ENCODE measurements at regions not wholly inside any gene's neighbourhood (a gene's known extent, or its start where the extent isn't known, plus 50 kb on each side); places are given as distances from the start of the nearest gene placed in this dataset.

GRCh38 chr11:39037611-39038010, 2421.8 kb downstream of the LRRC4C start:
- Histone ChIP-seq H3K27ac (no peak overlapping the region), H3K9me3 (no peaks in the 10 kb centered on the region), H3K27me3 (replicated peaks; ENCODE audit: insufficient read depth) (no peaks in the 10 kb centered on the region), H3K4me3 (no peak overlapping the region), H3K4me1 (replicated peaks) (no peaks in the 10 kb centered on the region), H3K36me3 (no peaks in the 10 kb centered on the region)
- intact Hi-C loops (cut with DNase I), result no loop called here
- DNase-seq (ENCODE audit: low spot score), result no peak
- no peak for TF ChIP-seq POLR2A (IDR thresholded peaks at IDR 0.05)
- no peak for TF ChIP-seq CTCF (IDR thresholded peaks at IDR 0.05)
- no peak for TF ChIP-seq POLR2AphosphoS5 (IDR thresholded peaks at IDR 0.05)

- H3K27me3 ChIP-seq (replicated peaks; ENCODE audit: insufficient read depth), result no peaks in the 10 kb centered on the region
- no peaks in the 10 kb centered on the region for H3K4me1 ChIP-seq (replicated peaks)
- intact Hi-C loops (cut with DNase I), result no loop called here
- H3K27ac ChIP-seq, result no peak overlapping the region
- no peak overlapping the region for H3K4me3 ChIP-seq
- 78% methylated on average over 1 of the region's 1 CpG for WGBS
- H3K9me3 ChIP-seq, result no peaks in the 10 kb centered on the region
- no peak for TF ChIP-seq POLR2A (IDR thresholded peaks at IDR 0.05)
- H3K36me3 ChIP-seq, result no peaks in the 10 kb centered on the region
- DNase-seq (ENCODE audit: low spot score), result no peak
Measured at GRCh38 chr11:39036021-39036420, 2423.4 kb downstream of the LRRC4C start.

- intact Hi-C loops (cut with DNase I), result no loop called here
Measured at GRCh38 chr11:39021539-39021938, 2423.5 kb upstream of the RAG2 start.

DNA sequence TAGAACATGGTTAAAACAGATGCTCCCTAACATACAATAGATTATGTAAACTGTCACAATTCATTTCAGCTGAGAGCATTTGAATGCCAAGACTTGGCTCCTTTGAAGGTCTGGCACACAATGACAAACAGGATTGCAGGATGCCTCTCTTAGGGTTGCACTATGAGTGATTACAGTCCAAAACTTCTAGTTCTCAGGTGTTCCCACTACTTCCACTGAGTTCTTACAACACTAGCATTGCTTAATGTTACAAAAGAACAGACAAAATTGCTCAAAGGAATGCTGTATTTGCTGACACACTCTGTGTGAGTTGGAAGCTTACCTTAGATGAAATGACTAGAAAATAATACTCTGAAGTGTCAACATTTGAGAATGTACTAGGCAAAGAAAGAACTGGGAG, 2413.8 kb upstream of the RAG2 start:
- no peak for DNase-seq (ENCODE audit: low spot score)
- no peaks in the 10 kb centered on the region for H3K27me3 ChIP-seq (replicated peaks; ENCODE audit: insufficient read depth)
- no peaks in the 10 kb centered on the region for H3K36me3 ChIP-seq
- H3K4me1 ChIP-seq (replicated peaks), result no peaks in the 10 kb centered on the region
- no peak for TF ChIP-seq CTCF (IDR thresholded peaks at IDR 0.05)
- no peak for TF ChIP-seq POLR2AphosphoS5 (IDR thresholded peaks at IDR 0.05)
- no peak for TF ChIP-seq POLR2A (IDR thresholded peaks at IDR 0.05)
- no peak overlapping the region for H3K4me3 ChIP-seq
- H3K27ac ChIP-seq, result no peak overlapping the region
- no peaks in the 10 kb centered on the region for H3K9me3 ChIP-seq
- intact Hi-C loops (cut with DNase I), result no loop called here

More at GRCh38 chr11:39021539-39021938, 2423.5 kb upstream of the RAG2 start:
- WGBS, result 70% methylated on average over 5 of the region's 5 CpGs
- H3K4me3 ChIP-seq, result no peak overlapping the region
- H3K27ac ChIP-seq, result no peak overlapping the region
- no peaks in the 10 kb centered on the region for H3K9me3 ChIP-seq
- TF ChIP-seq POLR2AphosphoS5 (IDR thresholded peaks at IDR 0.05), result no peak
- no peak for TF ChIP-seq POLR2A (IDR thresholded peaks at IDR 0.05)
- TF ChIP-seq CTCF (IDR thresholded peaks at IDR 0.05), result no peak
- H3K27me3 ChIP-seq (replicated peaks; ENCODE audit: insufficient read depth), result no peaks in the 10 kb centered on the region
- no peak for DNase-seq (ENCODE audit: low spot score)
- H3K36me3 ChIP-seq, result no peaks in the 10 kb centered on the region
- no peaks in the 10 kb centered on the region for H3K4me1 ChIP-seq (replicated peaks)

DNA sequence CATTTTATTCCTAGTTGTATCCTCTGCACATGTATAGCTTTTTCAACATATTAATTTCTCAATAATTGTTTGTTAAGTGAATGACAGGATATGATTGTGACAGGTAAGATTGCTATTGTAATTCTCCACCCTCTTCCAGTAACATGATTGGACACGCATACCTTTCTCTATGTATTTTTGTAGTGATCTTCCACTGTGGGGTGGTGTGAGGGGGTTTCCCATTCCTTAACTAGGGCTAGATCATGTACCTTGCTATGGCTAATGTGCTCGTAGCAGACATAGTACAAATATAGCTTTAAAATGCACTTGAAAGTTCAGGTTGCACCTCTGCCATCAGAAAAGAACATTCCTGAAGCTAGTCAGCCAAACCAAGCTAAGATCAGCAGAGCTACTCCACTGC, 2392.8 kb upstream of the RAG2 start:
- TF ChIP-seq POLR2A (IDR thresholded peaks at IDR 0.05), result no peak
- TF ChIP-seq POLR2AphosphoS5 (IDR thresholded peaks at IDR 0.05), result no peak
- TF ChIP-seq CTCF (IDR thresholded peaks at IDR 0.05), result no peak
- no peak for DNase-seq (ENCODE audit: low spot score)
- Histone ChIP-seq H3K36me3 (no peaks in the 10 kb centered on the region), H3K27me3 (replicated peaks; ENCODE audit: insufficient read depth) (no peaks in the 10 kb centered on the region), H3K4me1 (replicated peaks) (no peaks in the 10 kb centered on the region), H3K4me3 (no peak overlapping the region), H3K27ac (no peak overlapping the region), H3K9me3 (no peaks in the 10 kb centered on the region)
- 45% methylated on average over 2 of the region's 2 CpGs for WGBS
- intact Hi-C loops (cut with DNase I), result no loop called here
